GM12865 (cell line): ENCODE measurements at regions not wholly inside any gene's neighbourhood (a gene's known extent, or its start where the extent isn't known, plus 50 kb on each side); places are given as distances from the start of the nearest gene placed in this dataset.

Experiments
- DNase-seq: peaks from one replicate; pipeline ENCODE4 v3.0.0; 2010; ENCODE audit warnings: low read depth
- H3K4me3 ChIP-seq: 2 replicates; pipeline ENCODE4 v1.5.1; 2011; ENCODE audit warnings: mild to moderate bottlenecking, low read depth, low read length, control low read depth
- TF ChIP-seq, protein P1 (sequence below): IDR thresholded peaks from 2 replicates; pipeline ENCODE4 v1.5.1; 2011; ENCODE audit warnings: low read length, control low read depth, low read depth, inconsistent platforms; ENCODE audit not compliant: insufficient read depth; ENCODE audit errors: missing control alignments

DNA sequence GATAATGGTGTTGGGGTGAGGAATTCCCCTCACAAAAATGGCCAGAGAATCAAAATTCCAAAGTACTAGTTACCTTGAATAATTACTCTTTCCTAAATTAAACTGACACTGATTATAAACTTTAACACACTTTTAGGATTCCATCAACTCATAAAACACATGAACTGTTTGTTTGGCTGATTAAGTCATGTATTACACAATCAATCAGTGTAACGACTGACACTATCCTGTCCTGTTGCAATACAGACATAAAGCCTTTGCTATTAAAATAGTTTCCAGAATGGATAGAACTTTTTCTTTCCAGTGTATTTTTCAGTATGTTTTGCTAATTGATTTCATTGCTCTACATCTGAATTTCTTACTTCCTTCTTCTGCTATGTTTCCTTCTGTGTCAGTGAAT is 1709.4 kb upstream of the RAG2 start:
- no peak overlapping the region for H3K4me3 ChIP-seq
- TF ChIP-seq, protein P1, sequence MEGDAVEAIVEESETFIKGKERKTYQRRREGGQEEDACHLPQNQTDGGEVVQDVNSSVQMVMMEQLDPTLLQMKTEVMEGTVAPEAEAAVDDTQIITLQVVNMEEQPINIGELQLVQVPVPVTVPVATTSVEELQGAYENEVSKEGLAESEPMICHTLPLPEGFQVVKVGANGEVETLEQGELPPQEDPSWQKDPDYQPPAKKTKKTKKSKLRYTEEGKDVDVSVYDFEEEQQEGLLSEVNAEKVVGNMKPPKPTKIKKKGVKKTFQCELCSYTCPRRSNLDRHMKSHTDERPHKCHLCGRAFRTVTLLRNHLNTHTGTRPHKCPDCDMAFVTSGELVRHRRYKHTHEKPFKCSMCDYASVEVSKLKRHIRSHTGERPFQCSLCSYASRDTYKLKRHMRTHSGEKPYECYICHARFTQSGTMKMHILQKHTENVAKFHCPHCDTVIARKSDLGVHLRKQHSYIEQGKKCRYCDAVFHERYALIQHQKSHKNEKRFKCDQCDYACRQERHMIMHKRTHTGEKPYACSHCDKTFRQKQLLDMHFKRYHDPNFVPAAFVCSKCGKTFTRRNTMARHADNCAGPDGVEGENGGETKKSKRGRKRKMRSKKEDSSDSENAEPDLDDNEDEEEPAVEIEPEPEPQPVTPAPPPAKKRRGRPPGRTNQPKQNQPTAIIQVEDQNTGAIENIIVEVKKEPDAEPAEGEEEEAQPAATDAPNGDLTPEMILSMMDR: no peak
- DNase-seq: no peak

DNA sequence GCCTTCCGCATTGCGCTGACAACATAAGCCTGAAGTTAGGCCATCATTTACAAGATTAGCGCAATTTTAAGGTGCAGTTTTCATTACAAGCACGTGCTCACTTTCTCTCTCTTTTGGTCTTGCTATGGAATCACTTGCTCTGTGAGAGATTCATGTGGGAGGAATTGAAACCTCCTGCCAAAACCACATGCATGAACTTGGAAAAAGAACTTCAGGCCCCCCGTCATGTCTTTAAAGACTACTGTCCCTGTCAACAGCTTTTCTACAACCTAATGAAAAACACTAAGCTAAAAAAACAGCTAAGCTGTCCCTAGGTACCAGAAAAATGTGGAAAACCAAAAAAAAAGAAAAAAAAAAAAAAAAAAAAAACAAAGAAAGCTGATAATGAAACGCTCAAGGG is 1707.6 kb upstream of the RAG2 start:
- no peak for DNase-seq
- H3K4me3 ChIP-seq: no peak overlapping the region
- TF ChIP-seq, protein P1: no peak

DNA sequence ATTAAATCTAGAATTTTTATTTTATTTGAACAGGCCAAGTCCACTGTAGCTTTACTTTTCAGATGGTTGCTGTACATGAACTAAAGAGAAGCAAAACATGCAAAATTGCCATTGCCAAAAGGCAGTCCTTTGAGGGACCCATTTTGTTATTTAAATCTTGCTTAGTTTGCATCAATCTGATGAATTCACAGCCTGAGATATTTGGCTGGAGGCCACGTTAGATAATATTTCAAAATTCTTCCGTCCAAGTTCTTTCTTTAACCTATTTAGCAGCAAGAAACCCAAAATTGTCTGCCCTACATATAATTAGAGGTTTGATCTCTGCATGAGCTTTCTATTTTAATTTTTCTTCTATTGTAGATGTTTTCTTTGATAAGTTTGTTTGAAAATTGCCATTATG is 1706.9 kb upstream of the RAG2 start:
- TF ChIP-seq, protein P1: no peak
- H3K4me3 ChIP-seq: no peak overlapping the region
- no peak for DNase-seq

DNA sequence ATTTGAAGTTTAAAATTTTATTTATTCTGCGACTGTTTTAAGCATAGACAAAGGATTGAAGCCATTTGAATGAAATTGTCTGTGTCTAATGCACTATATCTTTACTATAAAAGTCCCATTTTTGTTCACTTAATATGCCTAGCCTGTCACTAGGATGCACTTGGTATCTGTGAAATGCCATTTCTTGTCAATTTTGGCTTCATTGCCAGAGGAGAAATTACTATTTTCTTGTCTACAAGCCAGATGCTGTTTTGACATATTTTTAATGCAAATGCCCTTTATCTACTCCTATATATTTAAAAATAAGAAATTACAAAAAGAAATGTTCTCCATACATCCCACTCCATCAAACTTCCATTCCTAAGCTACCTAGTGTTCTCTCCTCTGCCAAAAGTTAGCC is 1704.5 kb upstream of the RAG2 start:
- TF ChIP-seq, protein P1: no peak
- no peak for DNase-seq

DNA sequence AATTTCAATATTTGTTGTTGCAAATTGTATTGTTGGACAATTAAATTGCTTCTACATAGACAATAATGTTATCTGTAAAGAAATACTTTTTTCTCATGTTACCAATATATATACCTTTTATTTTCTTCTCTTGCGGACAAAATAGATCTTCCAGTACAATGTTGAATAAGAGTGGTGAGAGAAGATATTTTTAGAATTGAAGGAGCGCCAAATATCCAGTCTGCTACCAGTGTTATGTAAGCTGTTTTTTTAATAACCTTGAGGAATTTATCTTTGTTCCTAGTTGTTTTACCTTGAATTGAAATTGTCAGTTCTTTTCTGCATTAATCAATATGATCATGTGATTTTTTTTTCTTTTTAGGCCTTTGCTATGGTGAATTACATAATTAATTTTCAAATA is 1702.5 kb upstream of the RAG2 start:
- DNase-seq: no peak
- TF ChIP-seq, protein P1: no peak
- H3K4me3 ChIP-seq: no peak overlapping the region

More for the DNA sequence above, 1704.5 kb upstream of the RAG2 start:
- no peak overlapping the region for H3K4me3 ChIP-seq

DNA sequence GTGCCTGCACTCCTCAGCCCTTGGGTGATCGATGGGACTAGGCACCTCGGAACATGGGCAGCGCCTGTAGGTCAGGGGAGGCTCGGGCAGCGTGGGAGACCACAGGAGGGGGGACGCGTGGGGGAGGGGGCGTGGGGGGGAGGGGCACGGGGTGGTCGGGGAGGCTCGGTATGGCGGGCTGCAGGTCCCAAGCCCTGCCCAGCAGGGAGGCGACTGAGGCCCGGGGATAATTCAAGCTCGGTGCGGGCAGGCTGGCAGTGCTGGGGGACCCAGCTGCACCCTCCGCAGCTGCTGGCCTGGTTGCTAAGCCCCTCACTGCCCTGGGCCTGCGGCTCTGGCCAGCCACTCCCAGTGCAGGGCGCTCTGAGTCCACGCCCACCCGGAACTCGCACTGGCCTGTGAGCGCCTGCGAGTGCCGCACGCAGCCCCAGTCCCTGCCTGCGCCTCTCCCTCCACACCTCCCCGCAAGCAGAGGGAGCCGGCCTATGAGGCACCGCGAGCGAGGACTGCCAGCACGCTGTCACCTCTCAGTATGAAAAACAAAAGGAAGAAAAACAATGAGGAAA is 1698.3 kb upstream of the RAG2 start:
- H3K4me3 ChIP-seq: no peak overlapping the region
- DNase-seq: no peak
- TF ChIP-seq, protein P1: no peak

DNA sequence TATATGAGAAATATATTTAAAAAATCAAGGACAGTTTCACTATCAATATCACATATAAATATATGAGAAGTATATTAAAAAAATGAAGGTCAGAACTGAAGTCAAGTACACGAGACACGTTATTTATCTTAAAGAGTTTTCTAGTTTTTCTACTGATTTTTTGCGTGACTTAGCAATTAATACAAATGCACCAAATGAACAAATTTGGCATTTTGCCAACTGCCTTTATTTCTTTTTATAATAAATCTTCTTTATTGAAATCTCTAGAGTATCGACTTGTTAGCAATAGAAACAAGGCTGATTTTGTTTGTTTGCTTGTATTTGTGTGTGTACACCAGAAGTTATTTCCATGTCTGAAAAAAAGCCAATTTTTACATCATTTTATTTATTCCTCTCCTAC is 1684.7 kb upstream of the RAG2 start:
- TF ChIP-seq, protein P1: no peak
- no peak overlapping the region for H3K4me3 ChIP-seq
- DNase-seq: no peak
